H9 (cell line): ENCODE measurements at regions not wholly inside any gene's neighbourhood (a gene's known extent, or its start where the extent isn't known, plus 50 kb on each side); places are given as distances from the start of the nearest gene placed in this dataset.

ENCODE experiments used
- DNase-seq: peaks from one replicate; pipeline ENCODE4 v3.0.0-alpha.2; 2017
- H2AFZ ChIP-seq: one replicate; pipeline ENCODE4 v1.6.1; 2013; ENCODE audit warnings: mild to moderate bottlenecking, low read length, control low read depth, moderate library complexity
- H2AK5ac ChIP-seq: 2 replicates; pipeline ENCODE4 v1.6.1; 2013; ENCODE audit warnings: low read length, control low read depth, mixed read lengths; ENCODE audit not compliant: insufficient read length
- H2BK120ac ChIP-seq: one replicate; pipeline ENCODE4 v1.6.1; 2013; ENCODE audit warnings: low read depth, mild to moderate bottlenecking, low read length, control low read depth, inconsistent platforms; ENCODE audit not compliant: poor library complexity, severe bottlenecking
- H2BK12ac ChIP-seq: 2 replicates; pipeline ENCODE4 v1.6.1; 2013; ENCODE audit warnings: low read length, control low read depth, mixed read lengths, low read depth; ENCODE audit not compliant: insufficient read length
- H2BK15ac ChIP-seq: 2 replicates; pipeline ENCODE4 v1.6.1; 2013; ENCODE audit warnings: low read depth, low read length, control low read depth
- H2BK20ac ChIP-seq: one replicate; pipeline ENCODE4 v1.6.1; 2013; ENCODE audit warnings: low read depth, mild to moderate bottlenecking, low read length, control low read depth, inconsistent platforms; ENCODE audit not compliant: poor library complexity, severe bottlenecking
- H2BK5ac ChIP-seq: 2 replicates; pipeline ENCODE4 v1.6.1; 2013; ENCODE audit warnings: low read length, control low read depth, mixed read lengths; ENCODE audit not compliant: insufficient read length
- H3K14ac ChIP-seq: 2 replicates; pipeline ENCODE4 v1.6.1; 2013; ENCODE audit warnings: low read length, control low read depth; ENCODE audit not compliant: insufficient read depth
- H3K18ac ChIP-seq: 2 replicates; pipeline ENCODE4 v1.6.1; 2013; ENCODE audit warnings: low read depth, mild to moderate bottlenecking, mixed read lengths, low read length, control low read depth; ENCODE audit not compliant: insufficient read length
- H3K23ac ChIP-seq: 2 replicates; pipeline ENCODE4 v1.6.1; 2013; ENCODE audit warnings: low read length, control low read depth, mixed read lengths, low read depth; ENCODE audit not compliant: insufficient read length
- H3K23me2 ChIP-seq: 2 replicates; pipeline ENCODE4 v1.6.1; 2013; ENCODE audit warnings: low read depth, mild to moderate bottlenecking, mixed read lengths, low read length, control low read depth; ENCODE audit not compliant: insufficient read length, poor library complexity, severe bottlenecking
- H3K27ac ChIP-seq: 2 replicates; pipeline ENCODE4 v1.5.1; 2013; ENCODE audit warnings: low read length, control low read depth, mixed read lengths, low read depth; ENCODE audit not compliant: insufficient read length
- H3K27me3 ChIP-seq: 2 replicates; pipeline ENCODE4 v1.6.1; 2013; ENCODE audit warnings: low read length, control low read depth, inconsistent platforms; ENCODE audit not compliant: insufficient read depth
- H3K4ac ChIP-seq: 2 replicates; pipeline ENCODE4 v1.6.1; 2013; ENCODE audit warnings: low read depth, mild to moderate bottlenecking, control low read depth, inconsistent platforms, low read length, moderate library complexity
- H3K4me1 ChIP-seq: 2 replicates; pipeline ENCODE4 v1.6.1; 2013; ENCODE audit warnings: low read length, control low read depth, inconsistent platforms; ENCODE audit not compliant: insufficient read depth
- H3K4me2 ChIP-seq: 2 replicates; pipeline ENCODE4 v1.6.1; 2013; ENCODE audit warnings: low read length, control low read depth, mixed read lengths; ENCODE audit not compliant: insufficient read length, insufficient read depth
- H3K56ac ChIP-seq: 2 replicates; pipeline ENCODE4 v1.6.1; 2013; ENCODE audit warnings: low read depth, mild to moderate bottlenecking, mixed read lengths, low read length, control low read depth; ENCODE audit not compliant: insufficient read length
- H3K79me1 ChIP-seq: 2 replicates; pipeline ENCODE4 v1.6.1; 2013; ENCODE audit warnings: low read depth, mild to moderate bottlenecking, moderate library complexity, low read length, control low read depth, inconsistent platforms; ENCODE audit not compliant: insufficient read depth, poor library complexity, severe bottlenecking
- H3K79me2 ChIP-seq: 2 replicates; pipeline ENCODE4 v1.6.1; 2013; ENCODE audit warnings: low read length, control low read depth, inconsistent platforms; ENCODE audit not compliant: insufficient read depth
- H3K9ac ChIP-seq: 2 replicates; pipeline ENCODE4 v1.6.1; 2013; ENCODE audit warnings: low read length, control low read depth, mixed read lengths; ENCODE audit not compliant: insufficient read length; ENCODE audit errors: extremely low read depth
- H3K9me3 ChIP-seq: one replicate; pipeline ENCODE4 v1.6.1; 2013; ENCODE audit warnings: low read depth, low read length, inconsistent platforms; ENCODE audit not compliant: control insufficient read depth
- H3T11ph ChIP-seq: one replicate; pipeline ENCODE4 v1.6.1; 2013; ENCODE audit warnings: mild to moderate bottlenecking, low read length, control low read depth, inconsistent platforms
- H4K20me1 ChIP-seq: one replicate; pipeline ENCODE4 v1.6.1; 2013; ENCODE audit not compliant: control insufficient read depth, insufficient read length, insufficient read depth
- H4K5ac ChIP-seq: 2 replicates; pipeline ENCODE4 v1.6.1; 2013; ENCODE audit warnings: low read depth, mild to moderate bottlenecking, mixed read lengths, low read length, control low read depth; ENCODE audit not compliant: insufficient read length
- H4K8ac ChIP-seq: replicated peaks from 2 replicates; pipeline ENCODE4 v1.6.1; 2013; ENCODE audit warnings: low read length, control low read depth, mixed read lengths, low read depth; ENCODE audit not compliant: insufficient read length
- H4K91ac ChIP-seq: 2 replicates; pipeline ENCODE4 v1.6.1; 2013; ENCODE audit warnings: low read depth, mild to moderate bottlenecking, moderate library complexity, mixed read lengths, low read length, control low read depth; ENCODE audit not compliant: insufficient read length
- H3K27ac Mint-ChIP-seq, 3 experiments: 2 replicates in 2 of 3; 3 replicates in 1 of 3; pipeline ENCODE4 v1.8.0; 2020 to 2021; ENCODE audit warnings: mixed read lengths in 3 of 3, mild to moderate bottlenecking in 1 of 3, moderate library complexity in 1 of 3
- H3K27me3 Mint-ChIP-seq: 2 replicates; pipeline ENCODE4 v1.8.0; 2021; ENCODE audit warnings: low read depth, mild to moderate bottlenecking, moderate library complexity, mixed read lengths
- H3K36me3 Mint-ChIP-seq, 3 experiments: 2 replicates in 2 of 3; 3 replicates in 1 of 3; pipeline ENCODE4 v1.8.0; 2020 to 2021; ENCODE audit warnings: low read depth in 3 of 3, mixed read lengths in 3 of 3; ENCODE audit not compliant: insufficient read depth in 1 of 3
- H3K4me1 Mint-ChIP-seq, 2 experiments: 2 replicates each; pipeline ENCODE4 v1.8.0; 2020; ENCODE audit warnings: mixed read lengths in 2 of 2
- H3K4me3 Mint-ChIP-seq, 2 experiments: 2 replicates in 1 of 2; 3 replicates in 1 of 2; pipeline ENCODE4 v1.8.0; 2020 to 2021; ENCODE audit warnings: mild to moderate bottlenecking in 2 of 2, mixed read lengths in 2 of 2, moderate library complexity in 1 of 2
- H3K9me3 Mint-ChIP-seq, 2 experiments: 2 replicates in 1 of 2; 3 replicates in 1 of 2; pipeline ENCODE4 v1.8.0; 2020; ENCODE audit warnings: mild to moderate bottlenecking in 2 of 2, mixed read lengths in 2 of 2, moderate library complexity in 1 of 2
- TF ChIP-seq, protein P1 (sequence below): fragments of 200-600 bp; sonication (generic); conservative IDR thresholded peaks from 3 replicates; pipeline ENCODE4 v1.8.0; 2021; ENCODE audit warnings: antibody characterized with exemption, mild to moderate bottlenecking

DNA sequence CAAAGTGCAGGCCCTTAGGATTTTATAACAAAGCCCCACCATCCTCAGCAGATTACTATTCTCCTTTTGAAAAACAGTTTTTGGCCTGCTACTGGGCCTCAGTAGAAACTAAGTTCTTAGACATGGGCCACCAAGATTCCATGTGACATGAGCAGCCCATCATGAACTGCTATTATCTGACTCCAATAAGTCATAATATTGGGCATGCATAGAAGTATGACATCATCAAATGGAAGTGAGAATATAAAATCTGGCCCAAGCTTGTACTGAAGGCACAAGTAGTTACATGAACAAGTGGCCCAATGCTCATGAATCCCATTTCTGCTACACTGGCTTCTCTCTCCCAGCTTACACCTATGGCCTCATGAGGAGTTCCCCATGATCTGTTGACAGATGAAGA, 404.8 kb downstream of the EPHA5 start:
- Histone ChIP-seq H4K8ac (no peak overlapping the region), H4K20me1 (no peaks in the 10 kb centered on the region), H4K91ac (no peak overlapping the region), H2AK5ac (no peak overlapping the region), H3K18ac (no peak overlapping the region), H3K23ac (no peak overlapping the region), H2BK20ac (no peak overlapping the region), H3K4me2 (no peak overlapping the region), H3T11ph (no peak overlapping the region), H3K56ac (no peak overlapping the region), H2BK12ac (no peak overlapping the region), H3K9me3 (no peaks in the 10 kb centered on the region), H3K4ac (no peak overlapping the region), H3K27me3 (no peaks in the 10 kb centered on the region), H3K79me1 (no peaks in the 10 kb centered on the region), H2BK5ac (no peak overlapping the region), H2BK15ac (no peak overlapping the region), H2AFZ (no peak overlapping the region), H3K27ac (no peak overlapping the region), H3K9ac (no peak overlapping the region), H3K23me2 (no peaks in the 10 kb centered on the region), H4K5ac (no peak overlapping the region), H3K4me1 (no peaks in the 10 kb centered on the region), H2BK120ac (no peak overlapping the region), H3K79me2 (no peaks in the 10 kb centered on the region), H3K14ac (no peak overlapping the region)
- Mint-ChIP-seq H3K27ac (no peak overlapping the region), H3K4me1 (0 out of 4 replicates have a peak, but pooled peaks cover 0 to 3% of the 10 kb centered on the region in 2 experiments), H3K36me3 (no peaks in the 10 kb centered on the region), H3K9me3 (no peaks in the 10 kb centered on the region), H3K27me3 (no peaks in the 10 kb centered on the region), H3K4me3 (no peak overlapping the region)
- TF ChIP-seq, protein P1, sequence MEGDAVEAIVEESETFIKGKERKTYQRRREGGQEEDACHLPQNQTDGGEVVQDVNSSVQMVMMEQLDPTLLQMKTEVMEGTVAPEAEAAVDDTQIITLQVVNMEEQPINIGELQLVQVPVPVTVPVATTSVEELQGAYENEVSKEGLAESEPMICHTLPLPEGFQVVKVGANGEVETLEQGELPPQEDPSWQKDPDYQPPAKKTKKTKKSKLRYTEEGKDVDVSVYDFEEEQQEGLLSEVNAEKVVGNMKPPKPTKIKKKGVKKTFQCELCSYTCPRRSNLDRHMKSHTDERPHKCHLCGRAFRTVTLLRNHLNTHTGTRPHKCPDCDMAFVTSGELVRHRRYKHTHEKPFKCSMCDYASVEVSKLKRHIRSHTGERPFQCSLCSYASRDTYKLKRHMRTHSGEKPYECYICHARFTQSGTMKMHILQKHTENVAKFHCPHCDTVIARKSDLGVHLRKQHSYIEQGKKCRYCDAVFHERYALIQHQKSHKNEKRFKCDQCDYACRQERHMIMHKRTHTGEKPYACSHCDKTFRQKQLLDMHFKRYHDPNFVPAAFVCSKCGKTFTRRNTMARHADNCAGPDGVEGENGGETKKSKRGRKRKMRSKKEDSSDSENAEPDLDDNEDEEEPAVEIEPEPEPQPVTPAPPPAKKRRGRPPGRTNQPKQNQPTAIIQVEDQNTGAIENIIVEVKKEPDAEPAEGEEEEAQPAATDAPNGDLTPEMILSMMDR: no peak
- DNase-seq: no peak
